Left ventricle myocardium inferior (tissue), 1 donor: ENCODE measurements at regions not wholly inside any gene's neighbourhood (a gene's known extent, or its start where the extent isn't known, plus 50 kb on each side); places are given as distances from the start of the nearest gene placed in this dataset.

Experiments used
- DNase-seq: peaks from one replicate; pipeline ENCODE4 v3.0.0-alpha.2; 2020
- H3K27ac ChIP-seq: fragments of 200-600 bp; replicated peaks from 2 replicates; pipeline ENCODE4 v1.8.0; 2021
- H3K27me3 ChIP-seq: fragments of 200-600 bp; 2 replicates; pipeline ENCODE4 v1.8.0; 2021; ENCODE audit warnings: low read depth
- H3K36me3 ChIP-seq: fragments of 200-600 bp; 2 replicates; pipeline ENCODE4 v1.8.0; 2021
- H3K4me1 ChIP-seq: fragments of 200-600 bp; 2 replicates; pipeline ENCODE4 v1.8.0; 2021
- H3K4me3 ChIP-seq: fragments of 200-600 bp; 2 replicates; pipeline ENCODE4 v1.8.0; 2021; ENCODE audit warnings: mild to moderate bottlenecking, moderate library complexity
- H3K9me3 ChIP-seq: fragments of 200-600 bp; replicated peaks from 2 replicates; pipeline ENCODE4 v1.8.0; 2021
- CTCF ChIP-seq: fragments of 200-600 bp; IDR thresholded peaks from 2 replicates; pipeline ENCODE4 v1.8.0; 2021; ENCODE audit warnings: antibody characterized with exemption, mild to moderate bottlenecking, borderline replicate concordance
- intact Hi-C: fragments of 100-400 bp; cut with micrococcal nuclease; formaldehyde crosslinking; loops from one replicate; pipeline ENCODE4 v1.11.0; 2022
- donor health status: DM: no; HTN: yes; CAD: no; lungs with severe emphysema.

- H3K36me3 ChIP-seq = no peaks in the 10 kb centered on the region
- H3K27me3 ChIP-seq = no peaks in the 10 kb centered on the region
- H3K4me3 ChIP-seq = no peak overlapping the region
- no peaks in the 10 kb centered on the region for H3K4me1 ChIP-seq
- TF ChIP-seq CTCF = no peak
- intact Hi-C loops = no loop called here
- peaks cover under 1% of the 10 kb centered on the region for H3K9me3 ChIP-seq
- H3K27ac ChIP-seq = no peak overlapping the region
- DNase-seq = no peak
Observed at GRCh38 chr6:18725449-18725848, 338.3 kb downstream of the RNF144B start.

GRCh38 chr6:18733921-18734550 lies 346.9 kb downstream of the RNF144B start:
- no peak overlapping the region for H3K4me3 ChIP-seq
- H3K27ac ChIP-seq = no peak overlapping the region
- no peak for DNase-seq
- intact Hi-C loops = no loop called here
- peaks cover 34% of the 10 kb centered on the region for H3K9me3 ChIP-seq
- no peaks in the 10 kb centered on the region for H3K36me3 ChIP-seq
- H3K27me3 ChIP-seq = no peaks in the 10 kb centered on the region
- no peaks in the 10 kb centered on the region for H3K4me1 ChIP-seq
- no peak for TF ChIP-seq CTCF

- DNase-seq = no peak
- intact Hi-C loops = no loop called here
- no peaks in the 10 kb centered on the region for H3K36me3 ChIP-seq
- no peaks in the 10 kb centered on the region for H3K4me1 ChIP-seq
- peaks cover 7% of the 10 kb centered on the region for H3K9me3 ChIP-seq
- no peak overlapping the region for H3K27ac ChIP-seq
- no peaks in the 10 kb centered on the region for H3K27me3 ChIP-seq
- no peak overlapping the region for H3K4me3 ChIP-seq
- no peak for TF ChIP-seq CTCF
Observed at GRCh38 chr6:18741741-18742140, 354.6 kb downstream of the RNF144B start.

- no peak overlapping the region for H3K4me3 ChIP-seq
- no peaks in the 10 kb centered on the region for H3K4me1 ChIP-seq
- DNase-seq = no peak
- no peaks in the 10 kb centered on the region for H3K36me3 ChIP-seq
- H3K9me3 ChIP-seq = peaks cover 7% of the 10 kb centered on the region
- intact Hi-C loops = no loop called here
- TF ChIP-seq CTCF = no peak
- H3K27ac ChIP-seq = no peak overlapping the region
- H3K27me3 ChIP-seq = no peaks in the 10 kb centered on the region
Observed at GRCh38 chr6:18742406-18742805, 355.3 kb downstream of the RNF144B start.

- Histone ChIP-seq H3K4me3 (no peak overlapping the region), H3K4me1 (no peaks in the 10 kb centered on the region), H3K27me3 (no peaks in the 10 kb centered on the region), H3K36me3 (no peaks in the 10 kb centered on the region), H3K27ac (no peak overlapping the region), H3K9me3 (peaks cover 7% of the 10 kb centered on the region)
- DNase-seq = no peak
- intact Hi-C loops = no loop called here
- TF ChIP-seq CTCF = no peak
Observed at GRCh38 chr6:18746727-18747126, 359.6 kb downstream of the RNF144B start.
